GM12865 (cell line): ENCODE measurements at regions not wholly inside any gene's neighbourhood (a gene's known extent, or its start where the extent isn't known, plus 50 kb on each side); places are given as distances from the start of the nearest gene placed in this dataset.

Experiments used
- DNase-seq: peaks from one replicate; pipeline ENCODE4 v3.0.0; 2010; ENCODE audit warnings: low read depth
- H3K4me3 ChIP-seq: 2 replicates; pipeline ENCODE4 v1.5.1; 2011; ENCODE audit warnings: mild to moderate bottlenecking, low read depth, low read length, control low read depth
- CTCF ChIP-seq: IDR thresholded peaks from 2 replicates; pipeline ENCODE4 v1.5.1; 2011; ENCODE audit warnings: low read length, control low read depth, low read depth, inconsistent platforms; ENCODE audit not compliant: insufficient read depth; ENCODE audit errors: missing control alignments

GRCh38 chr7:13104128-13104527 lies 416.7 kb downstream of the ARL4A start:
- no peak overlapping the region for H3K4me3 ChIP-seq
- DNase-seq: no peak
- TF ChIP-seq CTCF: no peak

- H3K4me3 ChIP-seq: no peak overlapping the region
- TF ChIP-seq CTCF: no peak
- DNase-seq: no peak
These were observed 417.8 kb downstream of the ARL4A start for GRCh38 chr7:13105209-13105608.

- TF ChIP-seq CTCF: no peak
- H3K4me3 ChIP-seq: no peak overlapping the region
- no peak for DNase-seq
These were observed 419.1 kb downstream of the ARL4A start for GRCh38 chr7:13106513-13106912.

GRCh38 chr7:13107291-13107690 lies 419.9 kb downstream of the ARL4A start:
- no peak for DNase-seq
- no peak for TF ChIP-seq CTCF
- no peak overlapping the region for H3K4me3 ChIP-seq

GRCh38 chr7:13108061-13108460 lies 420.6 kb downstream of the ARL4A start:
- no peak for DNase-seq
- no peak for TF ChIP-seq CTCF
- H3K4me3 ChIP-seq: no peak overlapping the region

GRCh38 chr7:13109201-13109600 lies 421.8 kb downstream of the ARL4A start:
- H3K4me3 ChIP-seq: no peak overlapping the region
- DNase-seq: no peak
- no peak for TF ChIP-seq CTCF

GRCh38 chr7:13110107-13110506 lies 422.7 kb downstream of the ARL4A start:
- no peak overlapping the region for H3K4me3 ChIP-seq
- no peak for DNase-seq
- TF ChIP-seq CTCF: no peak
